ENCODE measurements at regions not wholly inside any gene's neighbourhood (a gene's known extent, or its start where the extent isn't known, plus 50 kb on each side); places are given as distances from the start of the nearest gene placed in this dataset.

DNA sequence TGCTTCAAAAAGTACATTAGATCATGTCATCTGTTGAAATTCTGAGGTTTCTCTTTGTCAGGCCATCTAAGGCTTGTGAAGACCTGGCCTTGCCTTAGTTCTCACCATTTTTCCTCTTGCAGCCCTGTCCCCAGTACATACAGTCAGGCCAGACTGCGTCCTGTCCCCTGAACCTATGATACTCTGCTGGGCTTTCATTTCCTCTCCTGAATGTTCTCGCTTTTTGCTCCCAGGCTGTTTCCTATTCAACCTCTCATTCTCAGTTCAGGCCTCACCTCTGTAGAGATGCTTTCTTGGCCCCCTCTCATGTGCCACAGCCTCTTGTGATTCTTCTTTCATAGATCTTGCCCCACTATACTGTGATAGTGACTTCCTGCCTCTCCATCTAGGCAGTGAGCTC is 648.8 kb upstream of the KCNMB2 start:
- no peaks in the 10 kb centered on the region for H3K36me3 ChIP-seq (ENCODE audit: insufficient read depth, low read length)
- TF ChIP-seq, protein P1, sequence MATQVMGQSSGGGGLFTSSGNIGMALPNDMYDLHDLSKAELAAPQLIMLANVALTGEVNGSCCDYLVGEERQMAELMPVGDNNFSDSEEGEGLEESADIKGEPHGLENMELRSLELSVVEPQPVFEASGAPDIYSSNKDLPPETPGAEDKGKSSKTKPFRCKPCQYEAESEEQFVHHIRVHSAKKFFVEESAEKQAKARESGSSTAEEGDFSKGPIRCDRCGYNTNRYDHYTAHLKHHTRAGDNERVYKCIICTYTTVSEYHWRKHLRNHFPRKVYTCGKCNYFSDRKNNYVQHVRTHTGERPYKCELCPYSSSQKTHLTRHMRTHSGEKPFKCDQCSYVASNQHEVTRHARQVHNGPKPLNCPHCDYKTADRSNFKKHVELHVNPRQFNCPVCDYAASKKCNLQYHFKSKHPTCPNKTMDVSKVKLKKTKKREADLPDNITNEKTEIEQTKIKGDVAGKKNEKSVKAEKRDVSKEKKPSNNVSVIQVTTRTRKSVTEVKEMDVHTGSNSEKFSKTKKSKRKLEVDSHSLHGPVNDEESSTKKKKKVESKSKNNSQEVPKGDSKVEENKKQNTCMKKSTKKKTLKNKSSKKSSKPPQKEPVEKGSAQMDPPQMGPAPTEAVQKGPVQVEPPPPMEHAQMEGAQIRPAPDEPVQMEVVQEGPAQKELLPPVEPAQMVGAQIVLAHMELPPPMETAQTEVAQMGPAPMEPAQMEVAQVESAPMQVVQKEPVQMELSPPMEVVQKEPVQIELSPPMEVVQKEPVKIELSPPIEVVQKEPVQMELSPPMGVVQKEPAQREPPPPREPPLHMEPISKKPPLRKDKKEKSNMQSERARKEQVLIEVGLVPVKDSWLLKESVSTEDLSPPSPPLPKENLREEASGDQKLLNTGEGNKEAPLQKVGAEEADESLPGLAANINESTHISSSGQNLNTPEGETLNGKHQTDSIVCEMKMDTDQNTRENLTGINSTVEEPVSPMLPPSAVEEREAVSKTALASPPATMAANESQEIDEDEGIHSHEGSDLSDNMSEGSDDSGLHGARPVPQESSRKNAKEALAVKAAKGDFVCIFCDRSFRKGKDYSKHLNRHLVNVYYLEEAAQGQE (IDR thresholded peaks at IDR 0.05; ENCODE audit: borderline replicate concordance) = no peak
- TF ChIP-seq MXI1 (conservative IDR thresholded peaks at IDR 0.05; ENCODE audit: poor library complexity, severe bottlenecking) = no peak
- H3F3A ChIP-seq (ENCODE audit: insufficient read depth, low read length, poor library complexity, severe bottlenecking) = no peaks in the 10 kb centered on the region
- no peak overlapping the region for H3K4me3 ChIP-seq (ENCODE audit: low read length)
- H3K9me3 ChIP-seq (ENCODE audit: low read length) = no peaks in the 10 kb centered on the region
- H3K9ac ChIP-seq (ENCODE audit: low read length) = no peak overlapping the region
- no peak overlapping the region for H2AFZ ChIP-seq (ENCODE audit: low read depth, low read length)
- H4K20me1 ChIP-seq (ENCODE audit: insufficient read depth) = no peaks in the 10 kb centered on the region
- no peaks in the 10 kb centered on the region for H3K27me3 ChIP-seq (ENCODE audit: insufficient read depth, low read depth, low read length)
- no peaks in the 10 kb centered on the region for H3K79me2 ChIP-seq (replicated peaks; ENCODE audit: insufficient read depth, low read length)
- no peak overlapping the region for H3K4me2 ChIP-seq (ENCODE audit: low read length)
- no peak overlapping the region for H3K27ac ChIP-seq (ENCODE audit: low read length)
- no peaks in the 10 kb centered on the region for H3K9me2 ChIP-seq (ENCODE audit: insufficient read depth, low read length)

DNA sequence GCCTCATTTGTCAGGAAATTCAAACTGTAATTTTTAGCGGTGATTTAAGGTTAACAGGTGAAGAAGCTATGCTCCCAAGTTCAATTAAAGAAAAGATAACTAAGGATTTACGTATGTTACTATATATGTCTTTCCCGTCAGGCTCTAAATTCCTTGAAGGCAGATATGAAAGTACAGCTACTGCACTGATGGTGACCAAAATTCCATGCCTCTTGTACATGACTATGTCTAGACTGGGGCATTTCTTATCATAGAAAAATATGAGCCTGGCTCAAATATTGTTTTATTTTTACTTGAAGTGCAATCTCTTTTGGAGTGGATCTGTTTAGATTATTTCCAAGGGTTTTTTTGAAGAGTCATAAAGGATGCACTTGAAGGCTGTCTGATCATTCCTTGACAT is 647.1 kb upstream of the KCNMB2 start:
- TF ChIP-seq, protein P2, sequence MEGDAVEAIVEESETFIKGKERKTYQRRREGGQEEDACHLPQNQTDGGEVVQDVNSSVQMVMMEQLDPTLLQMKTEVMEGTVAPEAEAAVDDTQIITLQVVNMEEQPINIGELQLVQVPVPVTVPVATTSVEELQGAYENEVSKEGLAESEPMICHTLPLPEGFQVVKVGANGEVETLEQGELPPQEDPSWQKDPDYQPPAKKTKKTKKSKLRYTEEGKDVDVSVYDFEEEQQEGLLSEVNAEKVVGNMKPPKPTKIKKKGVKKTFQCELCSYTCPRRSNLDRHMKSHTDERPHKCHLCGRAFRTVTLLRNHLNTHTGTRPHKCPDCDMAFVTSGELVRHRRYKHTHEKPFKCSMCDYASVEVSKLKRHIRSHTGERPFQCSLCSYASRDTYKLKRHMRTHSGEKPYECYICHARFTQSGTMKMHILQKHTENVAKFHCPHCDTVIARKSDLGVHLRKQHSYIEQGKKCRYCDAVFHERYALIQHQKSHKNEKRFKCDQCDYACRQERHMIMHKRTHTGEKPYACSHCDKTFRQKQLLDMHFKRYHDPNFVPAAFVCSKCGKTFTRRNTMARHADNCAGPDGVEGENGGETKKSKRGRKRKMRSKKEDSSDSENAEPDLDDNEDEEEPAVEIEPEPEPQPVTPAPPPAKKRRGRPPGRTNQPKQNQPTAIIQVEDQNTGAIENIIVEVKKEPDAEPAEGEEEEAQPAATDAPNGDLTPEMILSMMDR (IDR thresholded peaks at IDR 0.05; ENCODE audit: poor library complexity, severe bottlenecking) = no peak
- TF ChIP-seq EZH2 (IDR thresholded peaks at IDR 0.05; ENCODE audit: borderline replicate concordance, insufficient read depth, low read length, poor library complexity, severe bottlenecking) = no peak
- H4K20me1 ChIP-seq (ENCODE audit: insufficient read depth) = no peaks in the 10 kb centered on the region
- H3K27ac ChIP-seq (ENCODE audit: low read length) = no peak overlapping the region
- H3K79me2 ChIP-seq (replicated peaks; ENCODE audit: insufficient read depth, low read length) = no peaks in the 10 kb centered on the region
- H3K36me3 ChIP-seq (ENCODE audit: insufficient read depth, low read length) = no peaks in the 10 kb centered on the region
- no peaks in the 10 kb centered on the region for H3F3A ChIP-seq (ENCODE audit: insufficient read depth, low read length, poor library complexity, severe bottlenecking)
- no peaks in the 10 kb centered on the region for H3K9me3 ChIP-seq (ENCODE audit: low read length)
- no peak overlapping the region for H3K4me2 ChIP-seq (ENCODE audit: low read length)
- no peaks in the 10 kb centered on the region for H3K27me3 ChIP-seq (ENCODE audit: insufficient read depth, low read depth, low read length)
- no peak overlapping the region for H2AFZ ChIP-seq (ENCODE audit: low read depth, low read length)
- no peak overlapping the region for H3K9ac ChIP-seq (ENCODE audit: low read length)
- no peaks in the 10 kb centered on the region for H3K9me2 ChIP-seq (ENCODE audit: insufficient read depth, low read length)
- H3K4me3 ChIP-seq (ENCODE audit: low read length) = no peak overlapping the region

DNA sequence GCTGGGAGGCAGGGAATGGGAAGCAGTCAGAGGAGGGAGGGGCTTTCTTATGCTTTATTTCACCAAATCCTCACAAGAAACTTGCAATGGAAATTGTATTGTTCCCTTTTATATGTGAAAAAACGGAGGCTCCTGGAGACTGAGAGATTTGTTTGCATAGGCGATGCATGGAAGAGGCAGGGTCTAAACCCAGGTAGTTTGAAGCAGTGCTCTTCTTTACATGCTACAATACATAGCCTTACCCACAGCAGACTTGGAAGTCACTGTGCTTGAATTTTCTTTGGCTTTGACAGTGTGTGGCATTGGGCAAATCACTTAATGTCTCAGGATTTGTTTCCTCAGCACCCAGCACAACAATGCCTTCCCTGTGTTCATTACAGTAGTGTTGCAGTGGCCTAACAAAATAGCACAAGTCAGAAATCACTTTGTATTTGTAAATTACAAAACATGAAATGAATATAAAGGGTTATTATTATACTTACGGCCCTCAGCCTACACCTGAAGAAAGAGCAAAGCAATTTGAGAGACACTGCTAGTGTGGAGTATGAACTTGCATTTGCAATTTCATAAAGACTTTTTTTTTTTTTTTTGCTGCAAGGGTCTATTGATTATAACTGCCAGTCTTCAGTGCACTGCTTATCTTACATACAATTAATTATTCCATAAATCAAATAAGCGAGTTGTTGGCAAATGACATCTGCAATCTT is 646.4 kb upstream of the KCNMB2 start:
- Histone ChIP-seq H3K4me2 (ENCODE audit: low read length) (no peak overlapping the region), H3K9me2 (ENCODE audit: insufficient read depth, low read length) (no peaks in the 10 kb centered on the region), H4K20me1 (ENCODE audit: insufficient read depth) (no peaks in the 10 kb centered on the region), H3K36me3 (ENCODE audit: insufficient read depth, low read length) (no peaks in the 10 kb centered on the region), H3F3A (ENCODE audit: insufficient read depth, low read length, poor library complexity, severe bottlenecking) (no peaks in the 10 kb centered on the region), H3K9ac (ENCODE audit: low read length) (no peak overlapping the region), H3K9me3 (ENCODE audit: low read length) (no peaks in the 10 kb centered on the region), H2AFZ (ENCODE audit: low read depth, low read length) (no peak overlapping the region), H3K27me3 (ENCODE audit: insufficient read depth, low read depth, low read length) (no peaks in the 10 kb centered on the region), H3K27ac (ENCODE audit: low read length) (no peak overlapping the region), H3K79me2 (replicated peaks; ENCODE audit: insufficient read depth, low read length) (no peaks in the 10 kb centered on the region), H3K4me3 (ENCODE audit: low read length) (no peak overlapping the region)
- TF ChIP-seq, protein P2 (IDR thresholded peaks at IDR 0.05; ENCODE audit: poor library complexity, severe bottlenecking) = no peak
- TF ChIP-seq EZH2 (IDR thresholded peaks at IDR 0.05; ENCODE audit: borderline replicate concordance, insufficient read depth, low read length, poor library complexity, severe bottlenecking) (no peak), RAD21 (conservative IDR thresholded peaks at IDR 0.05) (no peak), SMC3 (conservative IDR thresholded peaks at IDR 0.05; ENCODE audit: poor library complexity) (no peak), TAF1 (IDR thresholded peaks at IDR 0.05; ENCODE audit: low read depth) (no peak), EP300 (conservative IDR thresholded peaks at IDR 0.05; ENCODE audit: poor library complexity, severe bottlenecking) (no peak), MXI1 (conservative IDR thresholded peaks at IDR 0.05; ENCODE audit: poor library complexity, severe bottlenecking) (no peak), POLR2AphosphoS5 (IDR thresholded peaks at IDR 0.05) (no peak)
- TF ChIP-seq, protein P1 (IDR thresholded peaks at IDR 0.05; ENCODE audit: borderline replicate concordance) = no peak

Measured in neural cell (in vitro differentiated cells).